ENCODE measurements at regions not wholly inside any gene's neighbourhood (a gene's known extent, or its start where the extent isn't known, plus 50 kb on each side); places are given as distances from the start of the nearest gene placed in this dataset.
"Not testable (repeated sequence)": the region's sequence is repeated elsewhere in the genome, so short reads cannot be mapped to it uniquely, and the experiment has no call there.

- no peak for DNase-seq
Measured at GRCh38 chr11:91295591-91295990, 929.0 kb upstream of the FAT3 start.

- no peak for DNase-seq
Measured at GRCh38 chr11:91293119-91293518, 931.5 kb upstream of the FAT3 start.

DNA sequence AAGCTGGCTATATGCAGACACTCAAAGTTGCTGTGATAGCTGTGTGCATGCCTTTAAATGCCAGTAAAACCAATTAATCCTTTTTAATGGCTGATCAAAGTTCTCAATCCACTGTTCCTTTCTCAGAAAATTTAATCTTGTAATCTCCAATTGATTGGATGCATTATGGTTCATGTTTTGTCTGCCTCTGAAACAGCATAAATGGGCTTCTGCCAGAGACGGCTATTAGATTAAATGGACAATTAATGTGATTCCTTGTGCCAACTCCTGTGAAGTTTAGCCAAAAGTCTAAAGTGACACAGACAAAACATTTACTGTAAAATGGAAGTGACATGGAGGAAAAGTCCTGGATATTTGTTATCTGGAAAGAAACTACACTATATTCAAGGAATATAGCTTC lies 952.5 kb upstream of the FAT3 start:
- no peak for DNase-seq

DNA sequence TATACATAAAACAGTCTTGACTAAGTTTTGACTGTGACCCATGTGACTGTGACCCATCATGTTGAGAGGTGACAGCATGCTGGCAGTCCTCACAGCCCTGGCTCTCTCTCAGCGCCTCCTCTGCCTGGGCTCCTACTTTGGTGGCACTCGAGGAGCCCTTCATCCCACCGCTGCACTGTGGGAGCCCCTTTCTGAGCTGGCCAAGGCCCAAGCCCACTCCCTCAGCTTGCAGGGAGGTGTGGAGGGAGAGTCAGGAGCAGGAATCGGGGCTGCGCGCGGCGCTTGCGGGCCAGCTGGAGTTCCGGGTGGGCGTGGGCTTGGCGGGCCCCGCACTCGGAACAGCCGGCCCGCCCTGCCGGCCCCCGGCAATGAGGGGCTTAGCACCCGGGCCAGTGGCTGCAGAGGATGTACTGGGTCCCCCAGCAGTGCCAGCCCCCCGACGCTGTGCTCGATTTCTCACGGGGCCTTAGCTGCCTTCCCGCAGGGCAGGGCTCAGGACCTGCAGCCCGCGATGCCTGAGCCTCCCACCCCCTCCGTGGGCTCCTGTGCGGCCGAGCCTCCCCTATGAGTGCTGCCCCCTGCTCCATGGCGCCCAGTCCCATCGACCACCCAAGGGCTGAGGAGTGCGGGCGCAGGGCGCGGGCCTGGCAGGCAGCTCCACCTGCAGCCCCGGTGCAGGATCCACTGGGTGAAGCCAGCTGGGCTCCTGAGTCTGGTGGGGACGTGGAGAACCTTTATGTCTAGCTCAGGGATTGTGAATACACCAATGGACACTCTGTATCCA lies 955.9 kb upstream of the FAT3 start:
- DNase-seq: not testable (repeated sequence)

DNA sequence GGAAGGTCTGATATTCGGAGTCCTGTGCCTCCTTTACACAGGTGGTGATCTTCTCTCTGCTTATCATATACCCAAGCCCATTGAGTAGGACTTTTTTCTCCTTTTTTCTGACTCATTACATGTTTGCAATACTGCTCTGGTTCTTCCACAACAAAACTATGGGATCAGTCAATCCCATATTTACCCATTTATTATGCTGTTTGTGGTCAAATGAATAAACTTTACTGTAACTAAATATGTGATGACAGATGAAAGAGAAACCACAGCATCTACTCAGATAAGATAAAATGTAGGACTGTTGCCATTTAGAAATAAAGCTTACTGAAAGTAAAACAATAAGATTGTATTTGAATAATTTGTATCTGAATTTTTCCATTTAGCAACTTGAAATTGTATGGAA lies 958.7 kb upstream of the FAT3 start:
- DNase-seq: no peak

- no peak for DNase-seq
Measured at GRCh38 chr11:91264481-91264880, 960.1 kb upstream of the FAT3 start.

DNA sequence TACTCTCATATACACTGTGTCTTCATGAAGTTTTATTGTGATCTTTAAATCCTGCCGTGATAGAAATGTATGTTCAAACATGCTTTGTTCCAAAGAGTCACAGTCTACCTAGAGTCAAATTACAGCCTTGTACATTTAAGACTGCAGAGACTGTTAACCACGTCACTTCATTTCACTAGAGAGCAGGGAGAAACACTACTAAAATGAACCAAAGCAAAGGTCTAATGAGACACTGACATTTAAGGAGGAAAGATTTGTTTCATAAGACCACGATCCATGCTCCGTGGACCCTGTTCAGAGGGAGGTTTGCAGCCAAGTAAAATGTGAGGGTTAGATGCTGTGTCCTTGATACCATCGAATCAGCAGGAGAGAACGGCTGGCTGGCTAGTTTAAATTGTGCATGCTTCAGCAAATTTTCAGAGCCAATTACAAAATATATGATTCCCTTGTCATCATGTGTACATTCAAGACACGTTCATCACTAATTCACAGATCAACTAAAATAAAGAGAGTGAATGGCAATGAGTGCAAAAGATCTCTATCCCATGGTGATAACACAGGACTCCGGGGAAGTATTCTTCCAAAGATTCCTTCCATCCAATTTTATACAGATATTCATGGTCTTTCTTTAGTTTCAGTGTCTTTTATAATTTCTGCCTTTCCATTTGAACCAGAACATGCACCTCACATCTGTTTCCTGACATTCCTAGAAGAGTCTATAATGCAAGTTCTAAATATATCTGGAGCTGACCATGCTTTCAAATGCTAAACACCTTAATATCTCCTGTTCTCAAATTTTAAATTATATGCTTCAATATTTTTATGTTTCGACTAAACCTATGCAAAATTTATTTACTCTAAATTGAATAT lies 960.9 kb upstream of the FAT3 start:
- DNase-seq: no peak

DNA sequence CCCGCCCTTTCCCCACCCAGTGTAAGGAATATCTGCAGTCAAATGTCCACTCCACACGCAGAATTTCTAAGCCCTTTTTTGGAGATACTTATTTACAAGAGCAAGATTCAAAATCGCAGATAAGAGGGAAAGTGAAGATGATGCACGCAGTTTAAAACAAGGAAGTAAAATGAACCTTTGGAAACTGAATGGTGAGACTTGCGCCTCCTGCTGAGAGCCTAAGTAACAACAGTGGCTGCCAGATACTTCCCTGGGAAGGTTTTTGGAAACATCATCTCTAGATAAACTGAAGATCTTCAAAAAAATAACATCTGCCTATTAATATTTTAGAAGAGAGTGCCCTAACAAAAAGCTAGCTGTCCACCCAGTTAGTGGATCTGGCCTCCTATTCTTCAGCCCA lies 963.1 kb upstream of the FAT3 start:
- DNase-seq: no peak

- DNase-seq: no peak
Measured at GRCh38 chr11:91258876-91259275, 965.7 kb upstream of the FAT3 start.

DNA sequence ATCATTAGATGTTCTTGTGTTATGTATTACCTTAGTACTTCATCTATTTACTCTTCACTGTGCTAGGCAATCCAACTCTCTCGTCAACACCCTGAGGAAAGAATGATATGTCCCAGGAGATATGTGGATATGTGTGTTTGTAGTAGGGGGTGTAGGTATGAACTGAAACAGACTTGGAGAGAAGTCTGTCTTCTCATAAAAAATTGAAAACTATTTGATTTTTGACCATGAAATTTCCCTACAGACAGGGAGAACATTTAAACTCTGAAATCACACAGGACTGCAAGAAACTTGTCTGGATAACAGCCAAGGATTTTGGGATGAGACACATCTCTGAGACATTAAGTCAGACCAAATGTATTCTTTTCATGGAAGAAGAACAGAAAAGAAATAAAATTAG lies 967.0 kb upstream of the FAT3 start:
- no peak for DNase-seq

DNA sequence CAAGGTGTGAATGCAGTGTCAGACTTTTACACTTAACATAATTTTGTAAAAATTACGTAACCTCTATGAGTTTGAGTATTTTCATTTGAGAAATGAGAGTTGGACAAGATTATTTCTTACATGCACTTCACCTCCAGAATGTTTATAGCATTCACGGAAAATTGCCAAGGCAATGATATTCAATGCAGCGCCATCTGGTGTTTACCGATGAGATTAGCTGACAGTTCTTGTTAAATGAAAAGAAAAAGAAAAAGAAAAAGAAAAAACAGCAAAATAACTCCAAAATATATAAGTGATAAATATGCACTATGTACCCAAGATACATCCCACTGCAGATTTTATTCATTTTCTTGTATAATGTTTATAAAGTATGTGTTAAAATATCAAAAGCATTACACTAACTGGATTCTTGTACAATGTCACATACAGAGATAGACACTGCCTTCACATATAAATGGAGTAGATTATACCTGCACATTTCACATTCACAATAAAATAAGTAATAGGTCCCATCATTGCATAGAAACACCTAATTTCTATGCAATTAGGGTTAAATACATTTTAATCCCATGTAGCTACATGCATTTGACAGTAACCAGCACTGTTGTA lies 976.3 kb upstream of the FAT3 start:
- peak; percentile 40 for DNase-seq

DNA sequence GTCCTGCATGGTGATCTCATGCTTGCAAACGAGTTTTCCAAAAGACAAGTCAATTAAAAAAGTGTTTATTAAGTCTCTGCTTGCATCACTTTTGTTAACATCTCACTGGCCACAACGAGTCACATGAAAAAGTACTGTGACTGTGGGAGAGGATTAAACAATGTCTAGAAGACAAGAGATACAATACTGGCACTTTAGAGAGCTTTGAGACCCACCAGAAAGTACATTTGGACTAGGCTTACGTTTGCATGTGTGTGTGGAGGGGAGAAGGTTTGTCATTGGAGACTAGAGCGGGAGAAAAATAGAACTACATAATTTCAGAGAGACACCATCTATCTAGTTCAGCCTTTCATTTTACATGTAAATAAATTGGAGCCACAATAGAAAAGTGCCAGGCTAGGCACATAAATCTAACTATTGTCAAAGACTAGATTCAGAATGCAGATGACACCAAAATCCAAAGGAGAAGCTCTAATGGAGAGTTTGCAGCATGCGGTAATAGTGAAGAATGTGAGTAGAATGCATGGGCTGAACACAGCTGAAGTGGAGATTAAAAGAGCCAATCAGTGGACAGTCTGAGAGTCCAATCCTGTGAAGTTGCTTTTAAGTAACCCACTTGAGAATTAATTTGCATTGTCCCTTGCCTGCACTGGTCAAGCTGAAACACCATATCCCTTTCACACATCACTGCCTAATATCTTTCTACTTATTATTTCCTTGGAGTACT lies 977.4 kb upstream of the FAT3 start:
- no peak for DNase-seq

DNA sequence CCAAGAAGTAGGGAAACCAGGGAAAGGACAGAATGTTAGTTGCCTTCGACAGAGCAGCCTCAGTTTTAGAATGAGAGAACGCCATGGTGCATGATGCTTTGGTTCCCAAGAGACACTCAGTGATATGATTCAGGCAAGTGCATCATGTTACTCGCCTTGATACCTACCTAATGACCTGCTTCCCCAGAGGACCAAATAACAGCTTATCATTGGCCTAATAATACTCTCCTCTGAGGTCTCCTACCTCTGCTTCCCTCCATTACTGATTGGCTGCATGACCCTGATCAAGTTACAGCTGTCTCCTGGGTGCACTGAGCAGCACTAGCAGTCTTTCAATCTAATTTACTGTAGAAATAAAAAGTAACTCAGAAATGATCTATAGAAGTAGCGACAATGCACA lies 979.7 kb upstream of the FAT3 start:
- no peak for DNase-seq

DNA sequence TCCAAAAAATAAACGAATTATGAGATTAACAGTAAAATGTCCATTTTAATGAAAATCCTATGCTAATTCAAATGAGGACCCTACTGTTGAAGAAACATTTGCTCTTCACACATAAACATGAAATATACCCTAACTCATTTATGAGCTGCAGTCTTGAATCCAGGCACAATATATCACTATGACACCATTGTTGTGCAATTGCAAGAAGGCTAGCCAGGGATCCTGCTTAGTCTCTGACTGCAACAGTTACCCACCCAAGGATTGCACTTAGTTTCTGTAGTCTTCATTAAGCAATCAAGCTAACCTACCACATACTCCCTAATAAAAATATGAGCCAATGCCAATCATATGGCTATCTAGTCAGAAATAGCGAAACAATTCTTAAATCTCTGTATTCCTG lies 981.0 kb upstream of the FAT3 start:
- DNase-seq: no peak

DNA sequence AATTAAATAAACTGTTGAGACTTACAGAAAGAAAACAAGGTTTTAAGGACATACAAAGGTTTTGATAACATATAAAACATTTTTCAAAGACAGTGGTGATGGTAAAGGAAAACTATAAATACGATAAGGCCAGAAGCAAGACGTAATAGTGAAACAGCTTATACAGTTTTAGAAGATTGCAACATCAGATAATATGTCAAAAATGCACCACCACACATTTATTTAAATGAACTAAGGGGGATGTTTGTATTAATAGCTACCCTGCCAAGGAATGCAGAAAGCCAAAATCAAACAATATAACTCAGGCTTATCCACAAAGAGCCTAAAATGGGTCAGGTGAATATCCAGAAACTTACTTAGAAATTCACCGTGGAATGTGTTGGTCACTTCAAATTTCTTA lies 981.6 kb upstream of the FAT3 start:
- DNase-seq: no peak

- no peak for DNase-seq
Measured at GRCh38 chr11:91241226-91241625, 983.4 kb upstream of the FAT3 start.

DNA sequence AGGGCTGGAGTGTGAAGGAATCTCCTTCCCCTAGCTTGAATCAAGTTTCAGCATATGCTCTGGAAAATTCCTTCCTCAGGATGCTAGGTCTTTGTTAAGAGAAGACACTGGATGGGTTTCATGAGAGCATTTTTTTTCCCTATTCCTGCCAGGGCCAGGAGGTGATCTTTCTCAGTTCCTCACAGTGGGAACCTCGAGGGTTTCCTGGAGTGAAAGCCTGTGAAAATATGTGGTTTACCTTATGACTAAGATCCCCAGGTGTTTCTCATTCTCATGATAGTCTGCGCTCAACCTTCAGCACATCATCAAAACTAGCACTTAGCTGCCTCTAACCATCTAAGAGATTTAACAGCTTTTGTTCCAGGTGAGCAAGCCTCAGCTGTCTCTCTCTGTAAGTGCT lies 985.3 kb upstream of the FAT3 start:
- no peak for DNase-seq

DNA sequence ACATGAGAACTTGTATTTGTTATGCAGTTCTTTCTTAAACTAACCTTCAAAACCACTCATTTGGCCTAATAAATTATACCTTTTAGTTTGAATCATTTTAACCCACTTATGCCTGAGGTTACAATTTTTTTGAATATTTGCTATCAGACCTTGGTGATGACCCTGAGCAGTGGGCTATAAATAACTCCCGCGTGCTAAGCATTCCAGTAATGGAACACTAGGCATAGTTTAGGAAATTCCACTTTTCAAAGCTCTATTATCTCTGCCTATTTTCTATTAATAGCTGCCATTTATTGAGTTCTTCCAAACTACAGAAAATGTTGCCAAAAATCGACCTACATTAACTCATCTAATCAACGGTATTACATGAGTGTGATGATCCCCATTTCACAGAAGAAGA lies 993.4 kb upstream of the FAT3 start:
- DNase-seq: no peak

DNA sequence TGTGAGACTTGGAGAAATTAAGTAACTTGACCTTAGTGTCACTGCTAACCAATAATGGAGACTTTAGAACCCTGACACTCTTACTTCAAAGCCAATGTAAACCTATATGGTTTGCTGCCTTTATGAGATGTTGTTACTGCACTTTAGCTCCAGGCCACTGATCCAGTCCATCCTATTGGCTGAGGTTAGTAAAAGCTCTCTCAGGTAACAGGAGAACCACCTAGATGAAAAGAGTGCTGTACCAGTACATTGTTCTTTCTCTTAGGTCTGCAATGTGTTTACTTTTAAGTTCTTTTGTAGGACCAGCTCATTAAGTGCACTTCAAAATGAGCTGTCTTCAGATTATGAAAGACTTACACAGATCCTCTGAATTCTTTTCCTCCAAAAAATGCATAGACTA lies 994.0 kb upstream of the FAT3 start:
- no peak for DNase-seq

DNA sequence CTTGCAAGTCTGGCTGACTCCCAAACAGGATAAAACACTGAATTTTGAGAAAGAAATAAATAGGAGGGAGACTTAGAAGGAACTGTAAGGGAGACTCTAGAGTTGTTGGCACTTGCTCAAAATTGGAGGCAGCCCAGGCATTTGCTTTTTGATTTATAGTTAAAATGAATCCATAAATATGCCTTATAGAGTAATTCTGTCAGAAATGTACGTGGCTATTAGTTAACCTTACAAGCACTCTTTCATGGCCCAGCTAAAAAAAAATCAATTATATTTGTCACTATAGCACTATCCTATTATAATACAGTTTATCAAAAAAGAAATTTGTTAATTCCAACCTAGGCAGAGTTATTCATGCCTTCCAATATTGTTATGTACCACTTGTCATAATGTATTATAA lies 1000.0 kb upstream of the CHORDC1 start:
- DNase-seq: no peak

- DNase-seq: no peak
Measured at GRCh38 chr11:91220476-91221202, 997.8 kb upstream of the CHORDC1 start.

DNA sequence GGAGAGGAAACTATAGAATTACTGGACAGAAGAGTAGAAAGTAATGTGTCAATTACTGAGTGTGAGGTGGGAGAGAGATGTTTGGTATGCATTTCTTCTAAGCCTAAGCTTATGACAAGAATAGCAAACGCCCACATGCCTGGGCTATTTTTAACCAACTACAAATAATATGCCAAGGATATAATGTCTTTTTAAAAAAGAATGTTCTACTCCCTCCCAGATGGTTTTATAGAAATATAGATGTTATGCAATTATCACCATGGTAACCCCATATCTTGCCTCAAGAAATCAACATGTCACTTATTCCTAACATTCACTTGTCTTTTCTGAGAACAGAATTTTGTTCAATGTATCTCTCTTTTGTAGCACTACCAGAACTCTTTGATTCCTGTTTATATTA lies 996.7 kb upstream of the CHORDC1 start:
- DNase-seq: no peak

DNA sequence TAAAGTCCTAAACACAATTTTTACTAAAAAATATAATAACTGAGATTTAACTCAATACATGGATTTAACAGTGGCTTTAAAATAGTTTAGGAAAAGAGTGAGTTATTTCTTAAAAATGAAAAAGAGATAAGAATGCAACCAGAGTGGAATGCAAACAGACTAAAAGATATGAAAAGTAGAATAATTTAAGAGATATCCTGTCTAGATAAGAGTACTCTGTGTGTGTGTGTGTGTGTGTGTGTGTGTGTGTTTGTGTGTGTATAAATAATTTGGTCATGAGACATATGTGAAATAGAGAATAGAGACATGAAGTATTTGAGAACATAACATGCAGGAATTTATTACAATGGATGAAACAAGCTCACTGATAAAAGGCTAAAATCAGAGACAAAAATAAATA lies 986.9 kb upstream of the CHORDC1 start:
- DNase-seq: no peak
